Panc1 (cell line): ENCODE measurements at regions not wholly inside any gene's neighbourhood (a gene's known extent, or its start where the extent isn't known, plus 50 kb on each side); places are given as distances from the start of the nearest gene placed in this dataset.

Source experiments
- ATAC-seq: fragments of 200-7000 bp; cut with Tn5 transposase; 2 replicates; pipeline ENCODE4 v1.9.1; 2020; ENCODE audit warnings: mild to moderate bottlenecking, moderate library complexity
- BruUV-seq: library from RNA; stranded (reverse); fragments of 400-500 nt; replicated peaks from 2 replicates; lab custom pipeline; 2021; lab: Mats Ljungman, UMichigan
- CTCF ChIA-PET: fragments of 300-600 bp; sonication (Branson Sonifier 250); formaldehyde crosslinking; loops from one replicate; lab custom pipeline; 2022; ENCODE audit warnings: antibody characterized with exemption; lab: Charles Lee
- POLR2A ChIA-PET: fragments of 300-600 bp; sonication (Branson Sonifier 250); formaldehyde crosslinking; loops from one replicate; lab custom pipeline; 2022; ENCODE audit warnings: antibody characterized with exemption; lab: Charles Lee
- DNase-seq: peaks from one replicate; pipeline ENCODE4 v3.0.0-alpha.2; 2010; ENCODE audit warnings: low read depth, low spot score
- H3K27ac ChIP-seq: 2 replicates; pipeline ENCODE4 v1.5.1; 2011; ENCODE audit warnings: mild to moderate bottlenecking, low read length, inconsistent platforms
- H3K27me3 ChIP-seq: fragments of 200-500 bp; sonication (Bioruptor generic); 2 replicates; pipeline ENCODE4 v1.6.0; 2014; ENCODE audit warnings: low read length, inconsistent platforms; ENCODE audit not compliant: control insufficient read depth, insufficient read depth
- H3K36me3 ChIP-seq: fragments of 200-500 bp; sonication (Bioruptor generic); 2 replicates; pipeline ENCODE4 v1.5.1; 2014; ENCODE audit warnings: inconsistent platforms, mild to moderate bottlenecking, low read length, moderate library complexity; ENCODE audit not compliant: control insufficient read depth, insufficient read depth
- H3K4me1 ChIP-seq: 2 replicates; pipeline ENCODE4 v1.5.1; 2011; ENCODE audit warnings: inconsistent platforms, mild to moderate bottlenecking, low read length, moderate library complexity; ENCODE audit not compliant: control insufficient read depth, insufficient read depth
- H3K4me3 ChIP-seq, 2 experiments: 2 replicates each; pipeline ENCODE4 v1.5.1; 2011 to 2012; ENCODE audit warnings: low read depth in 2 of 2, low read length in 2 of 2, mild to moderate bottlenecking in 2 of 2, inconsistent platforms in 1 of 2, moderate library complexity in 1 of 2
- H3K9me3 ChIP-seq: fragments of 200-500 bp; sonication (Bioruptor generic); 2 replicates; pipeline ENCODE4 v1.5.1; 2014; ENCODE audit warnings: low read depth, mild to moderate bottlenecking, inconsistent platforms, low read length, moderate library complexity; ENCODE audit not compliant: control insufficient read depth, insufficient read depth
- POLR2AphosphoS5 ChIP-seq: IDR thresholded peaks from 2 replicates; pipeline ENCODE4 v1.6.1; 2012; ENCODE audit warnings: mild to moderate bottlenecking, low read depth, low read length, moderate library complexity
- SIN3A ChIP-seq: IDR thresholded peaks from 2 replicates; pipeline ENCODE4 v1.6.1; 2012; ENCODE audit warnings: low read depth, mild to moderate bottlenecking, low read length, moderate library complexity, borderline replicate concordance; ENCODE audit not compliant: insufficient read depth
- TCF7L2 ChIP-seq: IDR thresholded peaks from 2 replicates; pipeline ENCODE4 v1.6.1; 2011; ENCODE audit warnings: mild to moderate bottlenecking, low read depth, low read length, inconsistent platforms
- in situ Hi-C: cut with HindIII; loops from 2 replicates; pipeline ENCODE4 v1.10.0; 2016; ENCODE audit warnings: low sequenced_read_pairs, low pct_unique_long_range_greater_than_20kb
- intact Hi-C: fragments of 100-400 bp; cut with micrococcal nuclease; formaldehyde crosslinking; loops from one replicate; pipeline ENCODE4 v1.10.0; 2022; ENCODE audit not compliant: unreplicated experiment
- TF ChIP-seq, protein P1 (sequence below): fragments of 450-650 bp; IDR thresholded peaks from 2 replicates; pipeline ENCODE4 v1.5.1; 2017; ENCODE audit warnings: mild to moderate bottlenecking
- TF ChIP-seq, protein P2 (sequence below), 2 experiments: IDR thresholded peaks; 2 replicates each; pipeline ENCODE4 v1.6.1; 2011 to 2012; ENCODE audit warnings: low read depth in 2 of 2, control low read depth in 1 of 2, low read length in 1 of 2, mild to moderate bottlenecking in 1 of 2, moderate library complexity in 1 of 2; ENCODE audit not compliant: insufficient read depth in 1 of 2

DNA sequence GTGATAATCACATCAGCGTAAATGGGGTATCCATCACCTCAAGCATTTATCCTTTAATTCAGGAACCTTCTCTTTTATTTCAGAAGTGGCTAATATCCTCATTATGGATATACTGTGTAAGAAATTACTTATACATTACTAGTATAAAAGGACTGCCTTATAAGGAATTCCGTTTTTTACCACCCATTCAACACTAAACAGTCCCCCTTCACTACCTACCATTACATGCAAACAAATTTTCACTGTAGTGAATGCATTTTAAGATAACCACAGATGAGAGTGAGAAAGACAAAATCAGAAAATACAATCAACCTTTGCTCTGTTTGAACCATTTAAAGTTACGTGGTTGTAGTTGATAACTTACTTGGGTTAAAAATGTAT lies 551.2 kb downstream of the RNF144A start:
- Histone ChIP-seq H3K9me3 (no peaks in the 10 kb centered on the region), H3K27me3 (no peaks in the 10 kb centered on the region), H3K27ac (no peak overlapping the region), H3K4me3 (no peak overlapping the region), H3K36me3 (no peaks in the 10 kb centered on the region; the same call in 1 of the 2 replicates), H3K4me1 (no peaks in the 10 kb centered on the region)
- no peak for TF ChIP-seq TCF7L2
- TF ChIP-seq SIN3A = no peak
- TF ChIP-seq, protein P1, sequence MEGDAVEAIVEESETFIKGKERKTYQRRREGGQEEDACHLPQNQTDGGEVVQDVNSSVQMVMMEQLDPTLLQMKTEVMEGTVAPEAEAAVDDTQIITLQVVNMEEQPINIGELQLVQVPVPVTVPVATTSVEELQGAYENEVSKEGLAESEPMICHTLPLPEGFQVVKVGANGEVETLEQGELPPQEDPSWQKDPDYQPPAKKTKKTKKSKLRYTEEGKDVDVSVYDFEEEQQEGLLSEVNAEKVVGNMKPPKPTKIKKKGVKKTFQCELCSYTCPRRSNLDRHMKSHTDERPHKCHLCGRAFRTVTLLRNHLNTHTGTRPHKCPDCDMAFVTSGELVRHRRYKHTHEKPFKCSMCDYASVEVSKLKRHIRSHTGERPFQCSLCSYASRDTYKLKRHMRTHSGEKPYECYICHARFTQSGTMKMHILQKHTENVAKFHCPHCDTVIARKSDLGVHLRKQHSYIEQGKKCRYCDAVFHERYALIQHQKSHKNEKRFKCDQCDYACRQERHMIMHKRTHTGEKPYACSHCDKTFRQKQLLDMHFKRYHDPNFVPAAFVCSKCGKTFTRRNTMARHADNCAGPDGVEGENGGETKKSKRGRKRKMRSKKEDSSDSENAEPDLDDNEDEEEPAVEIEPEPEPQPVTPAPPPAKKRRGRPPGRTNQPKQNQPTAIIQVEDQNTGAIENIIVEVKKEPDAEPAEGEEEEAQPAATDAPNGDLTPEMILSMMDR = no peak
- TF ChIP-seq, protein P2, sequence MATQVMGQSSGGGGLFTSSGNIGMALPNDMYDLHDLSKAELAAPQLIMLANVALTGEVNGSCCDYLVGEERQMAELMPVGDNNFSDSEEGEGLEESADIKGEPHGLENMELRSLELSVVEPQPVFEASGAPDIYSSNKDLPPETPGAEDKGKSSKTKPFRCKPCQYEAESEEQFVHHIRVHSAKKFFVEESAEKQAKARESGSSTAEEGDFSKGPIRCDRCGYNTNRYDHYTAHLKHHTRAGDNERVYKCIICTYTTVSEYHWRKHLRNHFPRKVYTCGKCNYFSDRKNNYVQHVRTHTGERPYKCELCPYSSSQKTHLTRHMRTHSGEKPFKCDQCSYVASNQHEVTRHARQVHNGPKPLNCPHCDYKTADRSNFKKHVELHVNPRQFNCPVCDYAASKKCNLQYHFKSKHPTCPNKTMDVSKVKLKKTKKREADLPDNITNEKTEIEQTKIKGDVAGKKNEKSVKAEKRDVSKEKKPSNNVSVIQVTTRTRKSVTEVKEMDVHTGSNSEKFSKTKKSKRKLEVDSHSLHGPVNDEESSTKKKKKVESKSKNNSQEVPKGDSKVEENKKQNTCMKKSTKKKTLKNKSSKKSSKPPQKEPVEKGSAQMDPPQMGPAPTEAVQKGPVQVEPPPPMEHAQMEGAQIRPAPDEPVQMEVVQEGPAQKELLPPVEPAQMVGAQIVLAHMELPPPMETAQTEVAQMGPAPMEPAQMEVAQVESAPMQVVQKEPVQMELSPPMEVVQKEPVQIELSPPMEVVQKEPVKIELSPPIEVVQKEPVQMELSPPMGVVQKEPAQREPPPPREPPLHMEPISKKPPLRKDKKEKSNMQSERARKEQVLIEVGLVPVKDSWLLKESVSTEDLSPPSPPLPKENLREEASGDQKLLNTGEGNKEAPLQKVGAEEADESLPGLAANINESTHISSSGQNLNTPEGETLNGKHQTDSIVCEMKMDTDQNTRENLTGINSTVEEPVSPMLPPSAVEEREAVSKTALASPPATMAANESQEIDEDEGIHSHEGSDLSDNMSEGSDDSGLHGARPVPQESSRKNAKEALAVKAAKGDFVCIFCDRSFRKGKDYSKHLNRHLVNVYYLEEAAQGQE (IDR thresholded peaks at IDR 0.05; ENCODE audit: insufficient read depth in 1 of 2, low read depth in 2 of 2, low read length in 1 of 2) = no peak
- TF ChIP-seq POLR2AphosphoS5 = no peak
- intact Hi-C loops = no loop called here
- ChIA-PET POLR2A (no interaction called here), CTCF (no interaction called here)
- in situ Hi-C loops = no loop called here
- no TSS peak for BruUV-seq
- DNase-seq = no peak
- no peak for ATAC-seq

DNA sequence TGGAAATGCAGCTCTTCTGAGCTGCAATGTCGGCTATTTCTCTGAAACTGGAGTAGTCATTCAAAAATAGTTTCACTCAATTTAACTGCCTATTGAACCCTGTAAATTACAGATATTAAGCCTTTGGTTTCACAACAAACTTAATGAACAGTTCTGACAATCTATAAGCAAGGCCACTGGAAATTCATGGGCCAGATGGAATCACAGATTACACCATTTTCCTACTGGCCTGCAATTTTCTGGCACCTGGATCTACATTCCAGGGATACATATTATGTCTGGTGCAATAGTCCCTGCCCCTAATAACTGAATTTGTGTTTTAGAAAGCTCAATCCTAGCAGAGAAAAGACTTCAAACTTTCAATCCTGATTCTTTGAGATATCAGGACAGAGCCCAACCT lies 551.7 kb downstream of the RNF144A start:
- H3K27ac ChIP-seq = no peak overlapping the region
- in situ Hi-C loops = no loop called here
- no peak for DNase-seq
- POLR2A ChIA-PET = no interaction called here
- H3K4me3 ChIP-seq = no peak overlapping the region
- BruUV-seq = no TSS peak
- H3K4me1 ChIP-seq = no peaks in the 10 kb centered on the region
- CTCF ChIA-PET = no interaction called here
- intact Hi-C loops = no loop called here
- ATAC-seq = no peak
- TF ChIP-seq POLR2AphosphoS5 = no peak
- TF ChIP-seq, protein P1 = no peak
- TF ChIP-seq SIN3A = no peak
- no peak for TF ChIP-seq TCF7L2
- TF ChIP-seq, protein P2 (IDR thresholded peaks at IDR 0.05; ENCODE audit: insufficient read depth in 1 of 2, low read depth in 2 of 2, low read length in 1 of 2) = no peak
- no peaks in the 10 kb centered on the region; the same call in 1 of the 2 replicates for H3K36me3 ChIP-seq
- no peaks in the 10 kb centered on the region for H3K9me3 ChIP-seq
- no peaks in the 10 kb centered on the region for H3K27me3 ChIP-seq
